SH-SY5Y (cell line): ENCODE measurements at regions not wholly inside any gene's neighbourhood (a gene's known extent, or its start where the extent isn't known, plus 50 kb on each side); places are given as distances from the start of the nearest gene placed in this dataset.

Experiments used
- GATA2 ChIP-seq: IDR thresholded peaks from 2 replicates; pipeline ENCODE4 v1.6.1; 2011; ENCODE audit warnings: mild to moderate bottlenecking, low read depth, low read length
- GATA3 ChIP-seq: IDR thresholded peaks from 2 replicates; pipeline ENCODE4 v1.6.1; 2011; ENCODE audit warnings: low read depth, mild to moderate bottlenecking, low read length, moderate library complexity

- no peak for TF ChIP-seq GATA3
- no peak for TF ChIP-seq GATA2
These were observed 230.4 kb downstream of the ICOS start for GRCh38 chr2:204166961-204167360.

GRCh38 chr2:204170411-204170810 is 233.8 kb downstream of the ICOS start:
- TF ChIP-seq GATA2 (no peak), GATA3 (no peak)

GRCh38 chr2:204171432-204172144 is 235.0 kb downstream of the ICOS start:
- TF ChIP-seq GATA3: no peak
- TF ChIP-seq GATA2: no peak

DNA sequence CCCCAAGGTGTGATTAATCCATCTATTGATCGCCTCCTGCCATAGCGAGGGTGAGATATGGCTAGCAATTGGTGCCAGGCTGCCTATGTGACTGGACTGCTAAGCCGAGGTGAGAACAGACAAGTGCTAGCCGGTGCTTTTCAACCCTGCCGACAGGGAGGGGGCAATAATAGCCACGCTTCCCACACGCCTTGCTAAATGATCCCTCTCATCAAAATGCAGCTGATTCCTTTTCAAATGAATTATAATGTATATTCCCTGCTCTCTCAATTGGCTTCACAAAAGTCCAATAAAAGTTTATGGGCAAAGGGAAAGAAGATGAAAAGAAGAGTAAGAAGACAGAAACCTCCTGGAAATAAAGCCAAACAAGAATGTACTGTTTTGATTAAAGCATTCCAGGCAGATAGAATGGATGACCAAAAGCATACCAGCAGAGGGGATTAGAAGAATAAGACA is 235.6 kb downstream of the ICOS start:
- TF ChIP-seq GATA3 (no peak), GATA2 (no peak)

DNA sequence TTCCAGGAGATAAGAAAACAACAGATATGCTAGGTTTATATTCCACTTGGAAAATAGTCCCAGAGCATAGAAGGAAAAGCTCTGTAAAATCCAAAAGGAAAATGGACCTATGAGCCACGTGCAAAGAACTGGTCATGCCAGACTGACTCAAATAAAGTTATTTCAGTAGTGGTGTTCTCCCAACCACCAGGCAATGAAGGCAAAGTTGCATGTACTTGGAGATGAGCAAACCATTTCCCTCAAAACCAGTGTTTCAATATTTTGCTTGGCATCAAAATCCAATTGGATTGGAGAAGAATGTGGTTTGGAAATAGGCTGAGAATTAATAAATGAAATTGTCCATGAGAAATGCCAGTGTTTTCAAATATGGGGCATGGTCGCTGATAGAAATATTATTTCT is 237.5 kb downstream of the ICOS start:
- TF ChIP-seq GATA2 (no peak), GATA3 (no peak)

DNA sequence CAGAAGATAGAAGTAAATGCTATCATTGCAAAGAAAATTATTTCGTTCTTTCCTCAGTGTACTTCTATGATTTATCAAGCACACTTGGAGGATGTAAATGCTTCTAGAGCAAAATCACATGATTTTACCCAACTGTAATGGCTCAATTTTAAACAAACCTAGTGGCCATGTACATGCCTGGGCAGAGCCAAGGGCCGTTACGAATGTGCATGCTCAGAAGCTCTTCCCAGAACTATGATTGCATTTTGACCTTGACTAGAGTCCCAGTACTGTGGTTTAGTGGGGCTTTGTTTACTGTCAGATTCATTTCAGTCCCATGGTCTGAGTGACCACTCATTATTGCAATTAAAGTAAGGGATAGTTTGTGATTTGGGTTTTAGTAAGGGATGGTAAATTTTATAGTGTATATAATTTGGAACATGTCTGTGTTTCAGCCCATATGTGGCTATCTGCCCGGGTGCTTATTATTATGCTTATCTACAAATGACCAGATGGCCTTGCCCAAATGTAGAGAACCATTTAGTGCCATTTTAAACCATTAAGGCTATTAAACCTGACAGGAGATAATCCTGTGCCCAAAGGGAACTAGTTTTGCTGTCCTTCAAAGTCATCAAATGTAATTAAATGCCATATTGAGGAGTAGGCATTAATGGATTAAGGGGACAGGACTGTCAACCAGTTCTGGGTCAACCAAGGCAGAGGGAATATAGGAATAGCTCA is 239.1 kb downstream of the ICOS start:
- TF ChIP-seq GATA3 (peak; percentile 88), GATA2 (peak; percentile 81)

- TF ChIP-seq GATA3 (no peak), GATA2 (no peak)
These were observed 239.7 kb downstream of the ICOS start for GRCh38 chr2:204176306-204176705.

DNA sequence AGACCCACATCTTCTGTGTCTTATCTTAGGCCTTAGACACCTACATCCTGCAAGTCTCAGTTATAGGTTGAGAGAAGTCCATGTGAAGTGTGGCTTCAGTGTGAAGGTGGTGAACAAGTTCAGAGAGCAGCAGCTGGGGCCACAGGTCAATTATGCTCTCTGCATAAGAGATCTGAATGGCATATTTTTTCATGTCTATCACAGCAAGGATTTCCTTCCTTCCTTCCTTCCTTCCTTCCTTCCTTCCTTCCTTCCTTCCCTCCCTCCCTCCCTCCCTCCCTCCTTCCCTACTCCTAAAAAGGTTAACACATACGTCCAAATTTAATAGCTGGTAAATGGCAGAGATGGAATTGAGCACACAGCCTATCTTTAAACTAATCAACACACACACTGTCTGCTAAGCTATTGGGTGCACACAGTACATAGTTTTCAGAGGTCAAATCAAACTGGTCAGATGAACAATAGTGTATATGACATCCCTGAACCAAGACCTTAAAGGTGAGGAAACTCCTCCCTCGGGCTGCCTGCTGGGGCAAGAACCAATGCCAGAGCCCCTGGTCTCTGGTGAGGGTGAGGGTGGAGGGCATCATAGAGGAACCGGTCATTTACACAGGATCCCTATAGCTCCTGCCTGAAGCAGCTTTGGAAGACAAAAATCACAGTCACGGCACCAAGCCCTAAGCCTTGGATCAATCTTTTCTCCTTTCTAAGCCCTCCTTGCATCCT is 240.9 kb downstream of the ICOS start:
- TF ChIP-seq GATA3 (no peak), GATA2 (no peak)

DNA sequence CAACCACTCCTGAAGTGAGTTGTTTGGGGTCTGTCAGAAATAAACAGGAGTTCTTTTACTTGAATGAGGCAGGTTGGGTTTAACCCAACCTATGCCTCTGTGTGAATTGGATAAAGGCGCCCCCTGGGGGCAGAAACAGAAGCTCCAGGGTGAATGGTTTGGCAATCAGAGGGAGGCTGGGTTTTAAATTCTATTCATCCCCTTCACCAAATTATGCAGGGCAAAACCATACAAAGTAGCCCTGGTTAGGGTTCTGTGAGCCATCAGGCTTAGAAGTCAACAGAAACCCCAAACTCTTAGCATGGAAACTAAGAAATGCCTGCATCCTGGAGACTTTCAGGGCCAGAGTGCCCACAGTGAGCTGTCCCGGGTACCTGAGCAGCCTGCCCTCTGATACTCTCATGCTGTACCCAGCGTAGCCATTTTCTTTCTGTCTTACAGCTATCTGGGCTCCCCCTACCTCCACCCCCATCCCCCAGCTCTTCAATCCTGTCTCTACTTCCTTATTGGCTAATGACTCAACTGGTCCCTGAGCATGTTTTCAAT is 241.5 kb downstream of the ICOS start:
- TF ChIP-seq GATA3: no peak
- TF ChIP-seq GATA2: no peak

DNA sequence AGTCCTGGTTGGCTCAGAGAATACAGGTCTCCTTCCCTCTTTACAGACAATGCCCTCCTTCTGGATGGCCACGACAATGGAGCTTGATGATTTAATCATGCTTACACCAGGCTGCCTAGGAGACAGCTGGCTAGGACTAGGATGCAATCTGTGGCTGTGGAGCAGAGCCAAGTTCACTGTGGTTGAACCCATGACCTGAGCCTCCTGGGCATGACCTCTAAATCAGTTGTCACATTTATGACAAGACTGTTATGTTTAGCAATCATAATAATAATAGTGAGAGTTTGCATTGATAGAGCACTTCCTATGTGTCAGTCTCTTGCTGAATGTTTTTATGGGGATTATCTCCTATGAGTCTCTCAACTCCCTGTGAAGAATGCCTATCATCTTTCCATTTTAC is 244.1 kb downstream of the ICOS start:
- TF ChIP-seq GATA3: no peak
- TF ChIP-seq GATA2: no peak

DNA sequence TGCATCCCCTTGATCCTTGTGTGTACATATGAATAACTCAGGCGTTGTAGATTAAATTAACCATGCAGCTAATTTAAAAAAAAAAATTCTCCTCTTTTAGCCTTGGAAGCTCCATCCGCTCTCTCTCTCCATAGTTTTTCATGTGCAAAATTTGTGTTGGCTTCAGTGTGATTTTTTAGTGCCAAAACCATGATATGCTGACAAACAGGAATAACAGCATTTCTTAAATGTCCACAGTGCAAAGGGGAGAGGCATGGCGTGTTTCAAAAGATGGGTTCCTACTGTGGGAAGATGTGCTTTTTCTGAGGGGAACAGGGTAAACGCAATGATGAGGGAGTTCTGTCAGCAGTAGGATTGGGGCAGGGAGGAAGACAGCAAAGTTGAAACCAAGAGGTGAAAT is 247.0 kb downstream of the ICOS start:
- TF ChIP-seq GATA3: no peak
- no peak for TF ChIP-seq GATA2

DNA sequence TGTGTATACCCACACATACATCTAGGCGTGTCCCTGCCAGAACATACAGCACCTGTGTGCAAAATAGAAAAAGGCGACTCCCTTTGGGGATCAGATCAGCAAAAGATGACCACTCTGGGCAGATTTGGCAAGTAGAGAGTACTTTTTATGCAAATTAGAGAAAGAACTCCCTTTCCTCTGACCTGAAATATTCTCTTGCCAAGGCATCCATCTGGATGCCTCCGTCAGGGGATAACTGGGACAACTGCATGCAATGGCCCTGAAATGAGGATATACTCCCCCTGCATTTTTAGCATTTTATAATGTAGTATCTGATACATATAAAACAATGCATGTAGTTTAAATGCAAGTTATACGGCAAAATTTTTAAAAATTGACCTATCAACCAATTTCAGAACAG is 247.7 kb downstream of the ICOS start:
- TF ChIP-seq GATA2 (no peak), GATA3 (no peak)

DNA sequence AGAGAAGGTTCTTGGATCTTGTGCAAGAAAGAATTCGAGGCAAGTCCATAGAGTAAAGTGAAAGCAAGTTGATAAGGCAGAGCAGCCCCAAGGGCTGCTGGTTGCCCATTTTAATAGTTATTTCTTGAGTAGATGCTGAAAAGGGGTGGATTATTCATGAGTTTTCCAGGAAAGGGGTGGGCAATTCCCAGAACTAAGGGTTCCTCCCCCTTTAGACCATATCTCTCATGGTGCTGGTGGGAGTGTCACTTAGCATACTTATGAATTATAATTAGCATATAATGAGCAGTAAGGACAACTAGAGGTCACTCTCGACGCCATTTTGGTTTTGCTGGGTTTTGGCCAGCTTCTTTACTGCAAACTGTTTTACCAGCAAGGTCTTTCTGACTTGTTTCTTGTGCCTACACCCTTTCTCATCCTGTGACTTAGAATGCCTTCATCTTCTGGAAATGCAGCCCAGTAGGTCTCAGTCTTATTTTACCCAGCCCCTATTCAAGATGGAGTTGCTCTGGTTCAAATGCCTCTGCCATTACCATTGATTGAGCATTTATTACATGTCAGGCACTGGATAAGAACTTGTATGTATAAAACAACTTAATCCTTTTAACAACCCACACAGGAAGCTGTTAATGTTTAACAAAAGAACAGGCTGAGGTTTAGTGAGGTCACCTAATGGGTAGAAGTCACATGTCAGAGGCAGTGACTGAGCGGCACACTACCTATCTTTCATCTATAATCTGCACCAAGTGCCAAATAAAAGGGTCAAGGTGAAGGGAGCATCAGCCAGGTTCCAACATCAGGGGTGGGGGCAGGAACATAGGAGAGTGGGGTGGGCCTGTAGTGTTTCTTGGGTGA is 250.9 kb downstream of the ICOS start:
- TF ChIP-seq GATA2: no peak
- TF ChIP-seq GATA3: no peak

DNA sequence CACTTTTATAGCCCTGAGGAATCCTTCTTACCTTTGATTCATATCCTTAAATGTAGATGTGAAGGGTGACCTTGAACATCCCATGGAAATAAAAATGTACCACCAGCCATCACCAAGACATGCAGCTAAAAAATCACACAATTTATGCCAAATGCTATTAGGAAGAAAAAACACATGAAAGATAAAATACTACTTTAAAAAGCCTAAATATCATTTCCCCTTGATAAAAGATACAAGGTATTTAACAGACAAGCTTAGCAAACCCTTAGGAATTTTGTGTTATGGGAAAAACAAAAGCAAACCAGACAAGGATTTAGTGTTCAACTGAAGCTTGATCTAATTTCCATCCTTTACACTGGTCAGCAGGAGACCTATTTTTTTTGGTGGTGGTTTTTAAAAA is 255.0 kb downstream of the ICOS start:
- TF ChIP-seq GATA2 (no peak), GATA3 (no peak)
